AG08395 (cell line): ENCODE measurements at regions not wholly inside any gene's neighbourhood (a gene's known extent, or its start where the extent isn't known, plus 50 kb on each side); places are given as distances from the start of the nearest gene placed in this dataset.

Experiments used
- DNase-seq: peaks from one replicate; pipeline ENCODE4 v3.0.0; 2012; ENCODE audit warnings: mixed read lengths, low spot score

DNA sequence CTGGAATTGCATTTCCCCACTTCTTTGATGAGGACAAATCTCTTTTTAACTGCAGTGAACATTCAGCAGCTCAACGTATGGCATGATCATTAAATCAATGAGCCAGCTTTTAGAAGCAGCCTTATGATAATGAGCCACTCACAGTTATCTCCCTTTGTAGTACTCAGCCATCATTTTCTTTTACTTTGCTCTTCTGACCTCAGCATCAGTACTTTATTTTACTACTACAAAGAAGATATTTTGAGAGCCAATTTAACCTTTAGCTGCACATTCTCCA lies 250.0 kb upstream of the CLEC14A start:
- no peak for DNase-seq

DNA sequence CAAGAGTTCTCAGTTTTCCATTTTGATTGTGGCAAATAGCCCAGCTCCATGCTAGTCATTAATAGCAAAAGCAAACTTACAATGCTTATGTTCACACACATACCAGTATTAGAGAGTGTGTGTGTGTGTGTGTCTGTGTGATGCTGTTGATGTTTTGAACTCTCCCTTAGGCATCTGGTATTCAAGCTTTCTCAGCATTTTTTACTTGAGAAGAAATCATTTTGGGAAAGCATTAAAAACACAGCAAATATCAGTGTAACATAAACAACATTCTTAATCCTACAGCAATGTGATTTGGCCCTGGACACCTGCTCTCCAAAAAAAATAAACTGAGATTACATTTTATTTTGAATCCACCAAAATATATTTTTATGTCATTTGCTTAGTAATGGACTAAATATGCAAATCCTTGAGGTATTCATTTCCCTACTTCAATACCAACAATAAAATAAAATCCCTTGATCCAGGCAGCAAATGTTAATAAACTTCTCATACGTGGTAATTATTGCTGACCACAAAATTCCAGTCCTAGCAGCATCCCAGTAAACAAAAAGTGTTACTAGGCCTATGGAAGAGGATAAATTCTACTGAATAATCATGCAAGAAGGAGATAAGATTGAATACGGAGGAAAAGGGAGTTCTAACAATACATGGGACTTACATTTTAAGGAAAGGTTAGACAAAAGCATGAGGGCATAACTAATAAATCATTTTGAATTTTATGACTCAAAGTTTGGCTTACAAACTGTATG lies 249.5 kb upstream of the CLEC14A start:
- DNase-seq: peak; percentile 47

DNA sequence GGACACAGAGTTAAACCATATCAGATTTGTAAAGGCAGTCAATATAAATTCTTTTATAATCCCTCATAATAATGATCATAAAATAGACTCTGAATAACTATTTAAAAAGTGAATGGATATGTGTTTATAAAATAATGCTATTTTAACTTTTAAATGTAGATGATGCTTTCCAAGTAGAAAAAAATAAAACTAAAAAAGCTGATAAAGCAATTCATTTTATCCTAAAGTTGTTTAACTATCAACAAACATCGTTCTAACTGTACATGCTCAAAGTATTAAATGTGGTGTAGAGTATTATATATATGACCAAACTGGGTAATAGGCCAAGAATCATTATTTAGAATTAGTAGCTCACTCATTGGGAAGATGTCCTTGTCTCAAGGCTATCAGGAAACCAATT lies 248.3 kb upstream of the CLEC14A start:
- DNase-seq: no peak

DNA sequence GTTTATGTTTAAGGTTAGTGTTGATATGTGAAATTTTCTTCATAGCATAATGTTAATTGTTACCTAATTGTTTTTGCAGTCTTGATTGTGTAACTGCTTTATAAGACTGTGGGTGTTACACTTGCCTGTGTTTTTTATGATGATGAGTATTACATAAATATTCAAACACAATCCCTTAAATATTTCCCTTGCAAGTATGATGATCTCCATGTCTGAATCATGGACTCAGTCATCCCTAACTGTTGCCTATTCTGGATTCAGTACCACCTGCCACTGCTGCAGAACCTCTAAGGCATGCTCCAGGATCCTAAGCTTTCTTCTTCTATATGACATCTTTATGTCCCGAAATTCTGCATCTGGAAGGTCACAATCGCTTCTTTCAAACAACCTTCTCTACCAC lies 246.3 kb upstream of the CLEC14A start:
- no peak for DNase-seq

DNA sequence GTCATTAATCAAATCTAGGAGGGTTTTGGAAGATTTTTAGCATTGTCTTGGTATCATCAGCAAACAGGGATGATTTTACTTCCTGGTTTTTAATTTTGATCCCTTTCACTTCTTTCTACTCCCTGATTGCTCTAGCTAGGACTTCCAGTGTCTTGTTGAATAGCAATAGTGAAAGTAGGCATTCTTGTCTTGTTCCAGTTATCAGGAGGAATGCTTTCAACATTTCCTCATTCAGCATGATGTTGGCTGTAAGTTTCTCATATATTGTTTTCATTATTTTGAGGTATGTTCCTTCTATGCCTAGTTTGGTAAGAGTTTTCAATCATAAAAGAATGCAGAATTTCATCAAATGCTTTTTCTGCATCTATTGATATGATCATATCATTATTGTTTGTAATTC lies 244.2 kb upstream of the CLEC14A start:
- no peak for DNase-seq

DNA sequence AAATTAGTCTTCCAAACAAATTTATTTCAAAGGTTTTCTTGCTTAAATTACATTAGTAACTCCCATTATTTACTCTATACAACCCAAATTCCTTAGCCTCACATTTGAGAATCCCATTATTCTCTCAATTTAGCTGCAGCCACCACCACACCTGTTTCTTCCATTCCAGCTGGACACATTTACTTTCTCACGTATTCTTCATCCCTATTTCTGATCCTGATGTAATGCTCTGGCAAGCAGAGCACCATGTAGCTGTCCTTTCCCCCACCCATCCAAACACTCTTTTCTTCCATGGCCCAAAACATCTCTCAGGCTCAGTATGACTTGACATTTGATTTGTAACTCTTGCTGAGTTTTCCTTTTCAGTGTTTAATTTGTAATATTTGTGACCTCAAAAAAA lies 240.2 kb upstream of the CLEC14A start:
- DNase-seq: no peak

DNA sequence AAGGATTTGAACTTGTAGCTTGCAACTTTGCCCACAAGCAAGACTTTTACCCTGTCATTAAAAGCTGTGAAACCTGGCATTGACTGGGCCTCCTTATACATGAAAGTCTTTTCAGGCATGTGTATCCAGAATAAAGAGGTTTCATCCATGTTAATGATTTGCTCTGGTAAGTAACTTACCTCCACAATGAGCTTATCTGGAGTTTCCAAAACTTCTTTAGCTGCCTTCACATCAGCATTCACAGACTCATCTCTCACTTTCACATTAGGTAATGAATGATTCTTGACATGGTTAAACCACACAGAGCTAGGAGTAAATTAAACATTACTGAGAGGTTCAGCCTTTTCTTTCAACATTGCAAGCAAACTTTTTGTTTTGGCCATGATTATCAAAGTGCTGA lies 234.4 kb upstream of the CLEC14A start:
- no peak for DNase-seq

DNA sequence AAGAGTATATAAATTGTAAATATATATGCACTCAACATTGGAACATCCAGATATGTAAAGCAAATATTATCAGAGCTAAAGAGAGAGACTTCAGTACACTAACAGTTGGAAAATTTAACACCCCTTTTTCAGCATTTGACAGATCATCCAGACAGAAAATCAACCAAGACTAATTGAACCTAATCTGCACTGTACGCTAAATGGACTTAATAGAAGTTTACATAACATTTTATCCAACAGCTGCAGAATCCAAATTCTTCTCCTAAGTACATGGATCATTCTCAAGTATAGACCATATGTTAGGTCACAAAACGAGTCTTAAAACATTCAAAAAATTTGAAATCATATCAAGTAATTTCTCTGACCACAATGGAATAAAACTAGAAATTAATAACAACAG lies 229.1 kb upstream of the CLEC14A start:
- DNase-seq: no peak

DNA sequence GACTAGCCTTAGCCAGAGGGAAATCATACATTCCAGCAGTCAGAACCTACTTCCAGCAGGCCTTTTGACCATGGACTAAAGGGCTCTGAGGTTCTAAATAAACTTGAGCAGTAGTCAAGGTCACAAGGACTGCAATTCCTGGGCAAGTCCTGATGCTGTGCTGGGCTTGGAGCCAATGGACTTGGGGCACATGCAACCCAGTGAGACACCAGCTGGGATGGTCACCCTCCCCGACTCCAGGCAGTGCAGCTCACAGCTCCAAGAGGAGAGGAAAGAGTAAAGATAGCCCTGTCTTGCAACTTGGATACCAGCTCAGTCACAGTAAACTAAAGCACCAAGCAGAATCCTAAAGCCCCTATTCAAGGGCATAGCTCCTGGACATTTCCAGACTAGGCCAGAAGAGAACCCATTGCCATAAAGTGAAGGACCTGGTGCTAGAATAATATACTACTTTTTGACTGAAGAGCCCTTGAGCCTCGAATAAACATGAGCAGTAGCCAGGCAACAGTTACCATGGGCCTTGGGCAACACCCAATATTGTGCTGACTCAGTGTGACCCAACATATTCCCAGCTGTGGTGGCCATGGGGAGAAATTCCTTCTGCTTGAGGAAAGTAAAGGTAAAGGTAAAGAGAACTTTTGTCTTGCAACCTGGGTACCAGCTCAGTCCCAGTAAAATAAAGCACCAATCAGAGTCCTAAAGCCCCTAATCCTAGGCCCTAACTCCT lies 226.2 kb upstream of the CLEC14A start:
- peak; percentile 57 for DNase-seq

DNA sequence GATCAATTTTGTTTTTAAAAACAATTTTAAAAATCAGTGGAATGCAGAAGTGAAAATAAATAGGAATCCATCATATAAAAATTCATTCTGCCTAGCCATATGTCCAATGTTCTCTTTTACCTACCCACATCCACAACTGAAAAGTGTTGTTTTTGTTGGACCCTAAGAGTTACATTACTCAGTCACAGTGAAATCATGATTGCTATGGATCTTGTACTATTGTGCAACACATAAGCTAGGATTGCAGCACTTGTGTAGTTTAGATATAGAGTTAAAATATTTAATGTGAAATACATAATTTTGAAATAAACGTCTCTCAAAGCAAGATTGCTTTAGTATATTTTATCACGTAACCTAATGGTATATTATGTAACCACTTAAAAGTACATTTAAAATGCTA lies 213.3 kb upstream of the CLEC14A start:
- DNase-seq: no peak

DNA sequence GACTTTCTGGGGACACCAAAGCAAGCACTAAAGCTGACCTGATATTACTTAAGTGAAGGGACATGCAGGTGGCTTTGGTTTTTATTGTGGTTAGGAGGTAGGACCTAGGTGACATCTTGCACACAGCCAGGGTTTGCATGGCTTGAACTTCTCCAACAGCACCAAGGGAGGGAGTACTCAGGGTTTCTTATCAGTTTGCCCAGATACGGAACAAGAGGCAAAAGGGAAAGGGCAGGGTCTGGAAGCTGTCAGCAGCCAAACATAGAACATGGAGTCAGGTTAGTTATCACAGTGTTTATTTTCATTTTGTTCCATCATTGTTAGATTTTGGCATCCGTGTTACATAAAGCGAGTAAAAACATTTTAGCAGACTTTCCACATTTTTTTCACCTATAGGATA lies 186.3 kb upstream of the CLEC14A start:
- DNase-seq: no peak

DNA sequence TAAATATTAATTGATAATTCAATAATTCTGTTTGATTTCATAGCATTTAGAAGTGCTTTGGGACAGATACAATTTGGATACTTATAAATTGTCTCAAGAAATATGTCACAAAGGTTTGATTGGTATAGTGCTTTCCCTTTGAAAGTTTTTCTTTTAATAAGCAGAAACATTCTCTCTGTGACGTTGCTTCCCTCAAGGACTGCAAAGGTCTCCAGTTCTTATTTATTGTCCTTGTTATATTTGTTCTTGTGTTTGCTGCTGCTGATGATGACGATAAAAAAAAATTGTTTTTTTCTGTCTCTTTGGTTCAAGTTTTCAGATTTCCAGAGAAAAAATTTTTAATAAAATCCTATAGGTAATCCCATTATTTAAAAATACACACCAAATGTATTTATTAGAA lies 176.3 kb upstream of the CLEC14A start:
- DNase-seq: no peak

DNA sequence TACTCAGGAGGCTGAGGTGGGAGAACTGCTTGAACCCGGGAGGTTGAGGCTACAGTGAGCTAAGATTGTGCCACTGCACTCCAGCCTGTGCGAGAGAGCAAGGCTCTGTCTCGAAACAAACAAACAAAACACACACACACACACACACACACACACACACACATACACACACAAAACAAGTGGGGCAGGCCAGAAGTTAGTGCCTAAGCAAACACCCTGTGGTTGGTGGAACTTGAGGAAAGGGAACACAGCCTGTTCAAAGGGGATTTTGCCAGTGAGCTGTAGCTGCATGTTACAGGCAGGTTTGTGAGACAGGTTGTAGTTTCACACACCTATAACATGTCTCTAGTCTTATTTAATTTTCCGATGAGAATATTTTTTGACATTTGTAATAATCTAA lies 175.3 kb upstream of the CLEC14A start:
- DNase-seq: no peak

DNA sequence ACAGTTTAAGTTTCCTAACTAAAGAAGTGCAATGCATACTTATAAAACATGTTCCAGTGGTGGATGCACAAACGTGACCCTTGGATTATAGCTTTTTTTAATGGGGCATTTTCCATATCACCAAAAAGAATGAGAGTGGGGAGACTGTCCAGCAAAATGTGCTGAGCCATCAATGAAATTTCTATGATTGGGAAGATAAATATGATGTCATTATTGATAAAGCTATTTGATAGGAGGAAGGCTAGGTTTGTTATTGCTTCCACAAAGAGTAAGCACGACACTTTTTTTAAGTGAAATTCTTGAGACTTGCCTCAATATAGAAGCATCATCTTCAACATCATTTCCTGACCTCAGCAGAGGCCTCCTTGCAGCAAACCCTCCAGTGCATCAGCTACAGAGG lies 174.6 kb upstream of the CLEC14A start:
- no peak for DNase-seq

DNA sequence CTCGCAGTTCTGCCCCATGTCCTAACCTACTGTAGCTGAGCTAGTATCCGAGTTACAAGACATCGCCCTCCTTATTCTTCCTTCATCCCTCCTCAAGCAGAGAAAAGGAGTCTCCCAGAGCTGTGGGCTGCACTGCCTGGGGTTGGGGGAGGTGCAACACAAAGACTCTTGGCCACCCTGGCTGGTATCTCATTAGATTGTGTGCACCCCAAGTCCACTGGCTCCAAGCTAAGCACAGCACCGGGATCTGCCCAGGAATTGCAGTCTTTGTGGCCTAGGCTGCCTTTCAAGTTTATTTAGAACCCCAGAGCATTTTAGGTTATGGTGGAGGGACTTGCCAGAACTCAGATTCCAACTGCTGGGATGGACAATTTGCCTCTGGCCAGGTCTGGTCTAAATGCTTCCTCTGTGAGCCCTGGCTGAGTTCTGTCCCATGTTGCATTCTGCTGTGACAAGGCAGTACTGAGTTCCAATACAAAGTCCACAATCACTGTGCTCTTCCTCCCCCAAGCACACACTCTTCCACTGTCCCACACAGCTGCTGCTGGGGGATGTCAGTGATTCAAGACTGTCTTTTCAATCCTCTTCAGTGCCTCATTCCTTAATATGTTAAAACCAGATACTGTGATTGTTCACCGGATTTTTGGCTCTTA lies 169.6 kb upstream of the CLEC14A start:
- DNase-seq: no peak

DNA sequence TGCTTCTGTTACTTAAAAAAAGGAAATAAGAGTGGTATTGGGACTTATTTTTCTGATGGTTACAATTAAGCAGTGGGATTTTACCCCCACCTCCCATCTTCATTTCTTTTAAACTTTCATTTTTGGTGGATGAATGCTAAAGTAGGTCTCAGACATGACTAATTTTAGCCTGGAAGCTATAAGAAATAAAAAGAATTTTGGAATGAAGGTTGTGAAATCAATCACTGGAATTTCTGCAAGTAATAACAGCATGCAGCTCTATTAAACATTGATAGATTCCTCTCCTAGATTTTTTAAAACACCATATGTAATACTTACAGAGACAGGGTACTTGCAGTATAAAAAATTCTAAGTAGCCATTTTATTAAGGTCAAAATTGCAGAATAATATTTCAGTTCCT lies 164.2 kb upstream of the CLEC14A start:
- DNase-seq: peak; percentile 31

DNA sequence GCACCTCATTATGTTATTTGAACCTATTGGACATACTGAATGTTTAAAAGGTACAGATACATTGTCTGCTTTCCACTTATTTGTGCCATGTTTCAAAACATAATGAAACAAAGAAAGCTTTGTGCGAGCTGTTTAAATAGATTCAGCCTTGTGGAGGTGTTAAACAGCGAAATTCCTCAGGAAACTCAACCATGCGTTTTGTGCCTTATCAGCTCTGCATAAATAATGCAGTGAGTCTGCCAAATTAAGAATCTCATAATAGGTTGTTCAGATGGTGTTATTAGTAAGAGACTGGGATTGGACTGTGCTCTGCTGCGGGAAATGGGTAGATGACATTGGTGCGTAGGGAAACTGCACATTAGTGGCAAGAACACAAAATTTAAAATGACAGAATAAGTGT lies 163.7 kb upstream of the CLEC14A start:
- DNase-seq: no peak

DNA sequence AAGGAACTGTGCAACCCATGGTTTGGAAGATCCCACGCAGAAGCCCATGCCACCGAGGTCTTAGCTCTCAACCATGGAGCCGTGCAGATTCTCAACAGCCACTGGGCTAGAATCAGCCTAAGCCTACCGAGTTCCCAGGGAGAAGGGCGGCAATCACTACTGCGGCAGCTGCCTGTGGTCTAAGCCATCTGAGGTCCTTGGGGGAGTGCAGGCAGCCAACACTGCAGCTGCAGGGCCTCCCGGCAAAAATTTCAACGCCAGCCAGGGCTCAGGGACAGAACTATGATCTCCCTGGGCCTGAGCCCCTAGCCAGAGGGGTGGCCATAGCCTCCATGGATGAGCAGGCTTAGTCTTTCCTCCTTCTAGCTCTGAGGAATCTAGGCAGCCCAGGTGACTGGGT lies 156.8 kb upstream of the CLEC14A start:
- DNase-seq: no peak

DNA sequence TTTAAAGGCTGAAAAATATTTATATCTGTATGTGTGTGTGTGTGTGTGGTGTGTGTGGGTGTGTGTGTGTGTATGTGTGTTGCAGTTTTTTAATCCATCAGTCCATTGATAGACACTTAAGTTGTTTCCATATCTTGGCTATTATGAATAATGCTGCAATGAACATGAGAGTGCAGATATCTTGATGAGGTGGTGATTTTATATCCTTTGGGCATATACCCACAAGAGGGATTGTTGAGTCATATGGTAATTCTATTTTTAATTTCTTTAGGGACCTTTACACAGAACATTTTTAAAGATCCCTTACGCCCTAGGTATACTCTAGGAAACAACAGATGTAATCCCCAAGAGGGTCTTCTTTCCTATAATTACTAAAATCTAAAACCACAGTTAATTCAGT lies 154.5 kb upstream of the CLEC14A start:
- no peak for DNase-seq

DNA sequence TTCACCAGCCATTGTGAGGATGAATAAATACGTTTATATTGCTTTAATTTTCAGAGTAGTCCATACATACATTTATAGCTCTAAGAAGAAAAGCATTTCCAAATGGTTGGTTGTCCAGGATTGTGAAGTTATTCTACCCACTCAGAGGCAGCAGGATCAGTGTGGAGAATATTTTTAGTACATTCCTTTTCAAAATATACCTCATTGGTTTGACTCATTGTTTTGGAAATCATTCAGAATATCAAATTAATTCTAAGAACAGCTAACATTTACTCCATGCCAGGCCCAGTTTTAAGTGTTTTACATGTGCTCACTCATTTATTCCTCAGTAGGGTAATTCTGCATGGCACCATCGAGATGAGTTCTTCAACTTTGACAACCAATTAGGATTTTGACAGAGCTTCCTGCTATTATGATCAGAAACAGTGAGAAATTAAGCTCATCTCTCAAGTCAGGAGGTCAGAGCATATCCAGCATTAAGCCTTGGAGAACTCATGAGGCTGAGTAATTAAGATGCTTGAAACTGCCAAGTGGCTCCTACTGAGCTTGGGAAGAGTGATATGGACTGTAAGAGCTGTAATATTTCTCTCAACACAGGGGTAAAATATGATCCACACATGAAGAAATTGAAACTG lies 153.3 kb upstream of the CLEC14A start:
- DNase-seq: peak; percentile 3

DNA sequence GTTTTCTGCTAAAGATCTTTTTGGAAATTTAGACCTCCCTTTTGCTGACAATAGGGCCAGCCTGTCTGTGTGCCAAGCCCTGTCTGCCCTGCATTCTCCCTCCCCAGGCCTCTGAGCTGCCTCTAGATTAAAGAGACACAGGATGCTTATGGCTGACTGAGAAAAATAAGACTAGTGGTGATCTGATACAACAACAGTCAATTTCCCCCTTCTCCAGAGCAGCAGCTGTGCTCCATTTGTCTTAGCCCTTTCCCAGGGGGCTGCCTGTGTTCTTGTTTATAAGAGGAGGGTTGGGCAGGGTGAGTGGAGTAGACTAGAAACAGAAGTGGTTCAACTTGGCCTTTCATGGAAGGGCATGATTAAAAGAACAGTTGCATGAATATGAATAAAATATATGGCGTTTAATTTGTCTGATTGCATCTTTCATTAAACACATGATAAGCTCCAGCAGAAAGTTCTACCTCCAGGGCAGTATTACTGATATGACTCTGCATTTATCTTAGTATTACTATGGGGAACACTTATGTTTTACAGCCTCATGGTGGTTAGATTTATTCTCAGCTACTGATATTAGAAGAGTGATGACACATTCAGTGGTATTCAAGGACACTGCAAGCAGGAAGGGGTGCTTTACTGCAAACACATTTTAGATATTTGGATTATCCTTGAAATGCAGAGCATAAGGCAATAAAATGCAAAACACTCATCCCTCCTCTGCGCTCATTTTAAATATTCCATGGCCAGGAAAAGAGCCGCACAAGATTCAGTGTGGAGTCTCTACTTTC lies 150.2 kb upstream of the CLEC14A start:
- DNase-seq: peak; percentile 14

DNA sequence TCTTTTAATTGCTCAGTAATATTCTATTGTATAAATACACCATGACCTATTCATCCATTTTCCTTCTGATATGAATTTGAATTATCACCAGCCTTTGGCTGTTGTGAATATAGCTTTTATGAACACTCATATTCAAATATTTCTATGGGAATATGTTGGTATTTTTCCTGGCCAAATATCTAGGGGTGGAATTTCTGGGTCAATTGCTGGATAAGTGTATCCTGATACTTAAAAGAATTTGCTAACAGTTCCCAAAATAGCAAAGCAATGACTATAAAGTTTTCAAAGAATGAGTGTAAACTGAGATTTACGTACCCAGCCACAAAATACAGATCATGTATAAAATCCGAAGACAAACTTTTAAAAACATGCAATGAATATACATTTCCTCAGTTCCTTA lies 148.7 kb upstream of the CLEC14A start:
- peak; percentile 10 for DNase-seq
